NCI-H1694 treated with DMSO at 0.1 percent for 48 hours (cell line): ENCODE measurements at regions not wholly inside any gene's neighbourhood (a gene's known extent, or its start where the extent isn't known, plus 50 kb on each side); places are given as distances from the start of the nearest gene placed in this dataset.
"Not testable (repeated sequence)": the region's sequence is repeated elsewhere in the genome, so short reads cannot be mapped to it uniquely, and the experiment has no call there.

ENCODE experiments used
- DNase-seq: peaks from one replicate; lab custom pipeline; 2025; lab: John Stamatoyannopoulos, UW

GRCh38 chr7:153084278-153084677 is 324.7 kb downstream of the ACTR3B start:
- DNase-seq = no peak

DNA sequence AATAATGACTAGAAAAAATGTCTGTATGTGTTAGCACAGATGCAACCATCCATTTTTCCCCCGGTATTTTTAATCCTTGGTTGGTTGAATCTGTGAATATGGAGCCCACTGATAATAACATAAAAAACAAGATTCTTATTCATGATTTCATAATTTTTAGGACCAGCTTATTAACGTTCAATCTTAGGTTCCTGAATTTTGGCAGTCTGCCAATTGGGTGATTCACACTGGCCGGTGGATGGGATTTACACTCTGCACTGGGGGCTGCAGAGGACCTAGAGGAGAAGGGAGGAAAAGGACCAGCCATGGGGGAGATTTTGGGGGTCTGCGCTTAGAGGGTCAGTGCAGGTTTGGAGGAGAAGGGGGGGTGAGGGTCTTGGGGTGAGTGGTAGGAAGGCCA is 327.9 kb downstream of the ACTR3B start:
- DNase-seq = no peak

GRCh38 chr7:153088601-153089000 is 329.0 kb downstream of the ACTR3B start:
- no peak for DNase-seq

DNA sequence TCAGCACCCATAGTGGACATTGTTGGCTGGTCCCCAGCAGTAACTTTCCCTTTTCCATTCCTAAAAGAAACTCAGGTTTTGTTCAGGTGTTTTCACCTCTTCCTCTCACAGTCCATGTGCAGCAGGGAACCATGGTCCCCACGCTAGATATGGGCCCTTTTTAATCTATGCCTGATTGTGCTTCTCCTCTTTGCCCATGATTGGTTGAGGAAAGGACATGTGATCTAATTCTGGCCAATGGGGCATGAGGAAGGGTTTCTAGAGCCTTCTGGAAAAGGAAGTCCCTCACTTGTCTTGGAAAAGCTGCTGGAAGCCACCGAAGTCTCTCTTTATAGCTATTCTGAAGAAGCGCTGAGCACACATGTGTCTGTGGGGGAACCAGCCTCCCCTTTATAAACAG is 330.7 kb downstream of the ACTR3B start:
- no peak for DNase-seq

- DNase-seq = no peak
Observed at GRCh38 chr7:153090764-153091163, 331.2 kb downstream of the ACTR3B start.

DNA sequence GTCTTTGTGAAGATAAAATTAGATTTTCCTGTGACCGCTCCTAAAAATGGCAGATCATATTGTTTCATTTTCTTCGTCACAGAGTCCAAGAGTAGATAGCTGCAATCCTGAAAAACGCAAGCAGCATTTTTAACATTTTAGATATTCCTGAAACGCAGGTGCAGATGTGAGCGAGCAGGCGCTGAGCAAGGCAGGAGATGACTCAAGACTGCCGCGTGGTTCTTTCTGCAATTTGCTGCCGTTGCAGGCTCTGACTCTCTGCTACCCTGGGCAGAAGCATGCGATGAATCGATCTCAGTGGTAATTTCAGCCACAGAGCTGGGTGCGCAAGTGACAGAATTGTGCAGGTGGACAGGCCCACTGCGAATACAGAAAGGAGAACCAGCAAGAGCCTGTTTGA is 331.9 kb downstream of the ACTR3B start:
- no peak for DNase-seq

GRCh38 chr7:153097511-153098201 is 338.1 kb downstream of the ACTR3B start:
- DNase-seq = no peak

DNA sequence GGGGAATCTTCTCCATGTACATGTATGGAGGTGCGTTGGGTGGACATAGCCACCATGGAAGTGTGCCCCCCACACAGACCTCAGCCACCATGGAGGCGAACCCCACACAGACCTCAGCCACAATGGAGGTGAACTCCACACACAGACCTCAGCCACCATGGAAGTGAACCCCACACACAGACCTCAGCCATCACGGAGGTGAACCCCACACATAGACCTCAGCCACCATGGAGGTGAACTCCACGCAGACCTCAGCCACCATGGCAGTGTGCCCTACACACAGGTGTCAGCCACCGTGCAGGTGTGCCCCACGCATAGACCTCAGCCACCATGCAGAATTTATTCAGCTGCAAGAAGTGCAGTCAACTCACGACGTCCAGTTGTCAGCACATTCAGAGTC is 339.7 kb downstream of the ACTR3B start:
- DNase-seq = no peak

DNA sequence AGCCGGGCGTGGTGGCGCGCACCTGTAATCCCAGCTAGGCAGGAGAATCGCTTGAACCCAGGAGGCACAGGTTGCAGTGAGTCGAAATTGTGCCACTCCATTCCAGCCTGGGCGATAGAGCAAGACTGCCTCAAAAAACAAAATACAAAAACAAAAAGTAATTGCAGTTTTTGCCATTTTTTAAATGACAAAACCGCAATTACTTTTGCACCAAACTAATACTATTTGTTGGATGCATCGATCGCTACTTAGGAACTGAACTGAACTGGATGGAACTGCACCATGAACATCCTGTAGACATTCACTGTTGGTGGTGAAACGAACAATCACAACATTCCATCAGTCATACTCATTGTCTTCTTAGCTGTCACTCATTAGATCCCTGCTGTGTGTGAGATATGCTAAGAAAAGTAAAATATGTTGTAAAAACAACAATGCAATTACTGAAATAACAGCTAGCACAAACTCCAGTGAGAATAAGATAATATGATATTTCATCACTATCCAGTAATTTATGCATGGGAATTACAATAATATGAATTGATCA is 341.2 kb downstream of the ACTR3B start:
- DNase-seq = no peak

- no peak for DNase-seq
Observed at GRCh38 chr7:153103202-153103601, 343.6 kb downstream of the ACTR3B start.

GRCh38 chr7:153107826-153108225 is 348.3 kb downstream of the ACTR3B start:
- DNase-seq = no peak

- no peak for DNase-seq
Observed at GRCh38 chr7:153109566-153109965, 350.0 kb downstream of the ACTR3B start.

GRCh38 chr7:153110606-153111005 is 351.1 kb downstream of the ACTR3B start:
- no peak for DNase-seq

- DNase-seq = not testable (repeated sequence)
Observed at GRCh38 chr7:153122255-153122654, 362.7 kb downstream of the ACTR3B start.

DNA sequence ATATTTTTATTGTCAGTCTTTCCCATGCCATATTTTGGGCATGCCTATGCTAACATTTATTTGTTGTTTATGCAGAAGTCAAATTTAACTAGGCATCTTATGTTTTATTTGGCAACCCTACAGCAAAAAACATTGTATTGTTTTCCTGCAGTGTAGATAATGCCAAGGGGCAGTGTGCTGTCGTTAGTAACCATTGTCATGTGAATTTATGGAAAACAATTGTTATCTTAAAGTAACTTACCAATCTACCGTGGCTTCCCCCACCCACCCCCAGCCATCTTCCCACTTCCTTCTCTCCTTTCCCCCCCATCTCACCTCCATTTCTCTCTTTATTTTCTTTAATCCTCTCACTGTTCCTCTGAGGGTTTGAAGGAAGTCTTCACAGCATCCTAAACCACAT is 370.5 kb downstream of the ACTR3B start:
- DNase-seq = no peak

DNA sequence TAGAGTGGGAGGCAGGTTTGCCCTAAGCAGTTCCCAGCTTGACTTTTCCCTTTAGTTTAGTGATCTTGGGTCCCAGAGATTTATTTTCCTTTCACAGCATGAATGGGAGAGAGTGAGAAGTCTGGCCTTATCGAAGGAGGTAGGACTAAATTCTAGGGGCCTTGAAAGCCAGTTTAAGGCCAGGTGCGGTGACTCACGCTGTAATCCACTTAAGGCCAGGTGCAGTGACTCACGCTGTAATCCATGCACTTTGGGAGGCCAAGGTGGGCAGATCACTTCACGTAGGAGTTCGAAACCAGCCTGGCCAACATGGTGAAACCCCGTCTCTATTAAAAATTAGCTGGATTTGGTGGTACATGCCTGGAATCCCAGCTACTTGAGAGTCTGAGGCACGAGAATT is 392.2 kb downstream of the ACTR3B start:
- no peak for DNase-seq

DNA sequence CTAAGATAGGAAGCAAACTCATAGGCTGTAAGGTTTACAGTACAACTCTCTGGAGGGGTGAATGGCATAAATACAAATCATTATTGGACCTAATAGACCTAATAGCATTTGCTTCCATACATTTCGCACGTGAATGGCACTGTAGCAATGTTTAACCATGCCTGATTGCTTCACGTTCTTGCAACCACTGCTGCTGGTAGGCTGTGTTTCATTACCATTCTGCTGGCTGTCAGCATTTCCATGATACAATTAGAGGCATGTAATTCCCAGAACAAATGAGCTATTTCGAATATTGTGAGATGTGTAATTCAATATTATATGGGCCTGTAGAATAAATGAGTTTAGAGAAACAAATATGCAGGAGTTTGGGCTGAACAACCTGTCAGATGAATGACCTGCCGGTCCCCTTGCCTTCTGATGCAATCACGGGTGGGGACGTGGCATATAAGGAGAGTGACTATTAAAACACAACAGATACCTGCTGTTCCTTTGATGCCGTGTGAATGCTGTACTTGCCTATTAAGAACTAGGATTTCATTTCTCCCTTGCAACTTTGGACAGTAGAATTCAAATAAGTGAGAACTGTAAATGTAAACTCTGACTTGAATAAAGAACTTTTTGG is 393.4 kb downstream of the ACTR3B start:
- no peak for DNase-seq

DNA sequence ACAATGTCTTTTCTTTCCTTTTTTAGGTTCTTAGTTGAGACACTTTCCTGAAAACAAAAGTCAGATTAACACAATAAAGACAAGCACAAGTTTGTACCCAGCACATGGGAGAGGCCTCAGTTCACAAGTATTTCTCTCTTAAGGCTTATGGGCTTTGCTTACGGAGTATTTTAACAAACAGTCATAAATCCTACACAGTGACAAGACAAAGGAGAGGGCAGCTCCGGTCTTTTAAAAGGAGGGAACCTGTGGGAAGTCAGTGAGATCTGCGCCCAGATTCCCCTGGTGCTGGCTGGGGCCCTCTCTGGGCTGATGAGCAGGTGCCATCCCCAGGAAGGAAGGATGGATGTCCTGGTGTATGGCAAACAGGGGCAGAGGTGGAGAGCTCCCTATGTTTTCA is 398.6 kb downstream of the ACTR3B start:
- DNase-seq = no peak

GRCh38 chr7:153170287-153170686 is 410.7 kb downstream of the ACTR3B start:
- no peak for DNase-seq

GRCh38 chr7:153185936-153186335 is 426.4 kb downstream of the ACTR3B start:
- no peak for DNase-seq

DNA sequence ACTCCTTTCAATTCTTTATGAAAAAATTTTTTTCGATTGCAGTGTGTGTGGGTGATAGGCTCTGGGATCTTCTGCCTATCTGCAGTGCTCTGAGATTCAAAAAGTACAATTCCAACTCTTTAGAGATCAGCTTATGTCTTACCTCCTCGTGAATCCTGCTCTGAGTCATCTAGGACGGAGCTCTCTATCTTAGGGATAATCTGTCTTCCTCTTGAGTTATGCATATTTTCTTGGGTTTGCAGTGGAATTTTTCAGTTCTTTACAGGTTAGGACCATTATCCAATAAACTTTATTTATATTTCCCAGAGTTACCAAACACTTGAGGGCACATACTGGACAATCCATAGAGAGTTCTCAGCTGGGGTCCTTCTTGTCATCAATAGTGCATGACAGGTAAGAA is 428.6 kb downstream of the ACTR3B start:
- DNase-seq = no peak

- DNase-seq = no peak
Observed at GRCh38 chr7:153188630-153189029, 429.1 kb downstream of the ACTR3B start.

GRCh38 chr7:153190452-153190851 is 430.9 kb downstream of the ACTR3B start:
- no peak for DNase-seq

DNA sequence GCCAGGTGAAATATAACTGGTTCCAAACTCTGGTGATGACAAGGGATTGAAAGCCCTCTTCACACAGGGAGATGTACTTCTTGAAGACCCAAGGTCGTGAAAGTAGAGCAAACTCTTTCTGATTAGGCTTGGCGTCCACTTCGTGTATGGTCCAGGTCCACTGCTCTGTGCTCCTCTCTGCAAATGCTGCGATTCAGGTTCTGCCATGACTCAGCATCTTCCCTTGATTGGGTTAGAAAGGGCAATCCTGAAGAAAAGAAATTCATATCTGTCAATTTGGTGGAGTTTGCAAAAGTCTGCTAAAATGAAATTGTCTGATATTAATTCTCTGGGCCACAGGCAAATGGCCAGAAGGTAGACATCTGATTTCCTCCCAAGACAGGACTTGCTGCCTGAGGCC is 431.4 kb downstream of the ACTR3B start:
- DNase-seq = no peak
